Prostate gland (tissue), 2 donors: ENCODE measurements at regions not wholly inside any gene's neighbourhood (a gene's known extent, or its start where the extent isn't known, plus 50 kb on each side); places are given as distances from the start of the nearest gene placed in this dataset.
"Not testable (repeated sequence)": the region's sequence is repeated elsewhere in the genome, so short reads cannot be mapped to it uniquely, and the experiment has no call there.

Experiments used
- DNase-seq: peaks from one replicate; pipeline ENCODE4 v3.0.0-alpha.2; 2019; ENCODE audit warnings: low spot score
- H3K27ac ChIP-seq, 2 donors: fragments of 200-600 bp; sonication (generic); 2 replicates each; pipeline ENCODE4 v1.5.1; 2017 to 2019
- H3K27me3 ChIP-seq: fragments of 200-600 bp; sonication (generic); replicated peaks from 2 replicates; pipeline ENCODE4 v1.5.1; 2019; ENCODE audit not compliant: insufficient read depth
- H3K36me3 ChIP-seq, 2 donors: fragments of 200-600 bp; sonication (generic); 1 replicate in 1 of 2; 2 replicates in 1 of 2; pipeline versions ENCODE4 v1.5.1 to v1.8.1; 2017 to 2019
- H3K4me1 ChIP-seq: fragments of 200-600 bp; sonication (generic); replicated peaks from 2 replicates; pipeline ENCODE4 v1.5.1; 2019
- H3K4me3 ChIP-seq, 2 donors: fragments of 200-600 bp; sonication (generic); 2 replicates each; pipeline ENCODE4 v1.5.1; 2017 to 2019
- H3K9me3 ChIP-seq: fragments of 200-600 bp; sonication (generic); 2 replicates; pipeline ENCODE4 v1.5.1; 2017
- POLR2A ChIP-seq: fragments of 450-650 bp; IDR thresholded peaks from one replicate; pipeline ENCODE4 v1.6.1; 2016; ENCODE audit warnings: antibody characterized with exemption, mild to moderate bottlenecking
- POLR2AphosphoS5 ChIP-seq: sonication (generic); formaldehyde crosslinking; IDR thresholded peaks from one replicate; pipeline ENCODE4 v1.6.1; 2017; ENCODE audit warnings: antibody characterized with exemption
- WGBS: methylation state at CpG from one replicate; pipeline ENCODE4 v1.1.5; 2018; 5-methylcytosine and 5-hydroxymethylcytosine counted together
- intact Hi-C: fragments of 100-400 bp; cut with DNase I; formaldehyde crosslinking; loops from one replicate; pipeline ENCODE4 v1.14.2; 2022
- TF ChIP-seq, protein P1 (sequence below), 4 experiments: fragments of 200-600 bp in 2 of 4; fragments of 450-650 bp in 2 of 4; sonication (generic) in 2 of 4; IDR thresholded peaks; 1 replicate in 3 of 4; 2 replicates in 1 of 4; pipeline ENCODE4 v1.5.1; 2016 to 2019; ENCODE audit warnings: antibody characterized with exemption in 4 of 4, mild to moderate bottlenecking in 2 of 4, moderate library complexity in 2 of 4

DNA sequence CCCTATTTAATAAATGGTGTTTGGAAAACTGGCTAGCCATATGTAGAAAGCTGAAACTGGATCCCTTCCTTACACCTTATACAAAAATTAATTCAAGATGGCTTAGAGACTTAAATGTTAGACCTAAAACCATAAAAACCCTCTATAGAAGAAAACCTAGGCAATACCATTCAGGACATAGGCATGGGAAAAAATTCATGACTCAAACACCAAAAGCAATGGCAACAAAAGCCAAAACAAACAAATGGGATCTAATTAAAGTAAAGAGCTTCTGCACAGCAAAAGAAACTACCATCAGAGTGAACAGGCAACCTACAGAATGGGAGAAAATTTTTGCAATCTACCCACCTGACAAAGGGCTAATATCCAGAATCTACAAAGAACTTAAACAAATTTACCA, 179.7 kb upstream of the SESN3 start:
- H3K4me1 ChIP-seq, H3K4me3 ChIP-seq, H3K27me3 ChIP-seq, DNase-seq, intact Hi-C loops, H3K9me3 ChIP-seq, H3K36me3 ChIP-seq, H3K27ac ChIP-seq: not testable (repeated sequence)
- TF ChIP-seq POLR2AphosphoS5 = peak; percentile 8

DNA sequence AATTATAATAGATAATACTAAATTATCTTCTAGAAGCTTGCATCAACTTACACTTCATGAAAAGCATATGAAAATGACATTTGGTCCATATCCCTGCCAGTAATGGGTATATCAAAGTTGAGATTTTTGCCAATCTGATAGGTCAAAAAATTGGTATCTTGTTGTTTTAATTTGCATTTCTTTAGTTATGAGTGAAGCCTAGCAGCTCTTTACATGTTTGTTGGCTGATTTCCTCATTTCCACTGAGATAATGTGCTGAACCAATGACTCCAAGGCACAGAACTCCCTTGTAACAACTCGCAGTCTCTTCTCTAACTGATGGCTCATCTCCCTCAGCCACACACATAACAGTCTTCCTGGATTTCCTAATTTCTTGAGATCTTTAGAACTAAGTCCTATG, 175.3 kb upstream of the SESN3 start:
- intact Hi-C loops = no loop called here
- no peak for DNase-seq
- Histone ChIP-seq H3K9me3 (no peaks in the 10 kb centered on the region), H3K4me3 (no peak overlapping the region), H3K27me3 (no peaks in the 10 kb centered on the region), H3K4me1 (no peaks in the 10 kb centered on the region), H3K36me3 (no peaks in the 10 kb centered on the region), H3K27ac (no peak overlapping the region)
- 96% methylated on average over 1 of the region's 1 CpG for WGBS
- TF ChIP-seq, protein P1, sequence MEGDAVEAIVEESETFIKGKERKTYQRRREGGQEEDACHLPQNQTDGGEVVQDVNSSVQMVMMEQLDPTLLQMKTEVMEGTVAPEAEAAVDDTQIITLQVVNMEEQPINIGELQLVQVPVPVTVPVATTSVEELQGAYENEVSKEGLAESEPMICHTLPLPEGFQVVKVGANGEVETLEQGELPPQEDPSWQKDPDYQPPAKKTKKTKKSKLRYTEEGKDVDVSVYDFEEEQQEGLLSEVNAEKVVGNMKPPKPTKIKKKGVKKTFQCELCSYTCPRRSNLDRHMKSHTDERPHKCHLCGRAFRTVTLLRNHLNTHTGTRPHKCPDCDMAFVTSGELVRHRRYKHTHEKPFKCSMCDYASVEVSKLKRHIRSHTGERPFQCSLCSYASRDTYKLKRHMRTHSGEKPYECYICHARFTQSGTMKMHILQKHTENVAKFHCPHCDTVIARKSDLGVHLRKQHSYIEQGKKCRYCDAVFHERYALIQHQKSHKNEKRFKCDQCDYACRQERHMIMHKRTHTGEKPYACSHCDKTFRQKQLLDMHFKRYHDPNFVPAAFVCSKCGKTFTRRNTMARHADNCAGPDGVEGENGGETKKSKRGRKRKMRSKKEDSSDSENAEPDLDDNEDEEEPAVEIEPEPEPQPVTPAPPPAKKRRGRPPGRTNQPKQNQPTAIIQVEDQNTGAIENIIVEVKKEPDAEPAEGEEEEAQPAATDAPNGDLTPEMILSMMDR (IDR thresholded peaks at IDR 0.05) = no peak
- TF ChIP-seq POLR2A (no peak), POLR2AphosphoS5 (no peak)

GRCh38 chr11:95404370-95404769, 173.4 kb upstream of the SESN3 start:
- Histone ChIP-seq H3K27me3 (no peaks in the 10 kb centered on the region), H3K4me3 (no peak overlapping the region), H3K4me1 (no peaks in the 10 kb centered on the region), H3K36me3 (no peaks in the 10 kb centered on the region), H3K27ac (no peak overlapping the region), H3K9me3 (no peaks in the 10 kb centered on the region)
- no peak for TF ChIP-seq POLR2AphosphoS5
- no peak for TF ChIP-seq POLR2A
- TF ChIP-seq, protein P1 (IDR thresholded peaks at IDR 0.05) = no peak
- WGBS = 84% methylated on average over 4 of the region's 4 CpGs
- no peak for DNase-seq
- intact Hi-C loops = no loop called here

GRCh38 chr11:95398437-95399112, 167.6 kb upstream of the SESN3 start:
- Histone ChIP-seq H3K4me3 (no peak overlapping the region), H3K4me1 (no peaks in the 10 kb centered on the region)
- intact Hi-C loops = no loop called here

DNA sequence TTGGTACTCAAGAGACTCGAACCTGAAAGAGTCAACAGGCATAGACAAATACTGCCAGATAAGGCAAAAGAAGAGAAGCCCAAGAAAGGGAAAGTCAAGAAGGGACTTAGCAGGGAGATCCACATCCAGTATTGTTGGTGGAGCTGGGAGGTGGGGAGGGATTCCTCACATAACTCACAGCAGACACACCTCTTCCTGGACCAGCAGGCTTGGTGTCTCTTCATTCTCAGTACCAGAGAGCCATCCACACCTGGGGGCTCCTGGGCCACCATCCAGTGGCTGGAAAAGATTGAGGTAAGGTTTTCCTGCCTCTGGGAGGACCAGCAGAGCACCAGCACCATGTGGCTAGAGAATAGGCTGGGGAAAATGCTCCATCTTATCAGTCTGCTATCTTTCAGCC, 161.6 kb upstream of the SESN3 start:
- H3K9me3 ChIP-seq = no peaks in the 10 kb centered on the region
- DNase-seq = no peak
- H3K4me3 ChIP-seq = no peak overlapping the region
- no peak overlapping the region for H3K27ac ChIP-seq
- H3K36me3 ChIP-seq = no peaks in the 10 kb centered on the region
- no peak for TF ChIP-seq POLR2A
- TF ChIP-seq POLR2AphosphoS5 = no peak
- TF ChIP-seq, protein P1 (IDR thresholded peaks at IDR 0.05) = no peak
- no peaks in the 10 kb centered on the region for H3K27me3 ChIP-seq
- WGBS = 96% methylated on average over 1 of the region's 1 CpG
- no peaks in the 10 kb centered on the region for H3K4me1 ChIP-seq
- intact Hi-C loops = no loop called here

More at GRCh38 chr11:95398437-95399112, 167.6 kb upstream of the SESN3 start:
- H3K27me3 ChIP-seq = no peaks in the 10 kb centered on the region
- DNase-seq = no peak
- no peaks in the 10 kb centered on the region for H3K9me3 ChIP-seq
- no peak for TF ChIP-seq POLR2A
- TF ChIP-seq, protein P1 (IDR thresholded peaks at IDR 0.05) = no peak
- TF ChIP-seq POLR2AphosphoS5 = no peak
- no peaks in the 10 kb centered on the region for H3K36me3 ChIP-seq
- H3K27ac ChIP-seq = no peak overlapping the region
- 93% methylated on average over 3 of the region's 3 CpGs for WGBS
